Testis (tissue), 2 donors: ENCODE measurements at regions not wholly inside any gene's neighbourhood (a gene's known extent, or its start where the extent isn't known, plus 50 kb on each side); places are given as distances from the start of the nearest gene placed in this dataset.

Source experiments
- CTCF ChIP-seq, 3 experiments: fragments of 450-650 bp in 2 of 3; fragments of 200-600 bp in 1 of 3; sonication (generic) in 1 of 3; IDR thresholded peaks; one replicate each; pipeline ENCODE4 v1.5.1; 2016 to 2019; ENCODE audit warnings: antibody characterized with exemption in 3 of 3, mild to moderate bottlenecking in 2 of 3, moderate library complexity in 1 of 3
- POLR2A ChIP-seq: fragments of 450-650 bp; IDR thresholded peaks from one replicate; pipeline ENCODE4 v1.6.1; 2017; ENCODE audit warnings: antibody characterized with exemption, mild to moderate bottlenecking, moderate library complexity

DNA sequence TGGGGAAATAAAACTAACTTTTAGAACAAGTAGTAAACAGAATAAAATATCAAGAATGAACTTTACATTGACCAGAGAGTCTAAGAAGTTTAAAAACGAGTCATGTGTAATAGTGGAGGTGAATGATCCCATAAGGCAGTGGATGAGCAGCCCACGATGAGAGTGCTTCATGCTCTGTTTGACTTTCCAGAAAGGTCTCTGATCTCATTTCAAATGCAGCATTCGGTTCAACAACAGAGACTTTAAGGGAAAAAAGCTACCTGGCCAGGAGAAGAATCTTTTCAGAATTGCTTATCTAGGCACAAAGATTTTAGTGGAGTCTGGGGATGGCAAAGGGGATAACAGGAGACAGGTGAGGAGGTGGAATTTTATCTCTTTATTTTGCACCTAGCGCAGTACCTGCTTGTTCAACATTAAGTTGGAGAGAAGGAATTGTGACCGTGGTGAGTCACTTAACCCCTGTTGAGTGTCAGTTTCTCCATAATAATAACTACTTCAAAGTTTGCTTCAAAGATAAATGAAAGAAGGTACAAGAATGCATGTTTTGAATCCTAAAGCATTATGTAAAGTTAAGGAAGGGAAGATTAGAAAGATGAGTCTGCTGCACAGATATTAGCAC is 94.9 kb upstream of the KIF26B start:
- TF ChIP-seq CTCF (IDR thresholded peaks at IDR 0.05) (no peak), POLR2A (no peak)
